ENCODE measurements at regions not wholly inside any gene's neighbourhood (a gene's known extent, or its start where the extent isn't known, plus 50 kb on each side); places are given as distances from the start of the nearest gene placed in this dataset.

DNA sequence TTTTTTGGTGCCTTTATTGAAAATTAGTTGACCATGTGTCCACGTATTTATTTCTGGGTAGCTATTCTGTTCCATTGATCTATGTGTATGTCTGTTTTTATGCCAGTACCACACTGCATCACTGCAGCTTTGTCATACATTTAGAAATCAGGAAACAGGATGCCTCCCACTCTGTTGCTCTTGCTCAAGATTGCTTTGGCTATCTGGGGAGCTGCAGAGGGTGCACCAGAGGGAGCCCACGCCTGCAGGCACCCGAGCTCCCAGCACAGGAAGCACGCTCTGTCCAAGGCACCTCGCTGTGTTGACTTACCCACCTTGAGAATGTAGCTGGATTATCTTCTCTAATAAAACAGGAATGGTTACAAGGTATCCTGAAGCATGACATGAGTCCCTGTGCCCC lies 301.7 kb downstream of the TCERG1L start:
- H3K9me3 Mint-ChIP-seq, result no peaks in the 10 kb centered on the region
- peaks cover 0 to 4% (median 0%) of the 10 kb centered on the region in 3 donors for H3K27me3 Mint-ChIP-seq (ENCODE audit: low read depth in 3 of 3)
- no peak overlapping the region for H3K4me3 Mint-ChIP-seq
- no peaks in the 10 kb centered on the region for H3K36me3 Mint-ChIP-seq
- no peaks in the 10 kb centered on the region for H3K4me1 Mint-ChIP-seq
- no peak for DNase-seq
- no peak overlapping the region for H3K27ac Mint-ChIP-seq

GRCh38 chr10:131010965-131011575 lies 300.5 kb downstream of the TCERG1L start:
- H3K27ac Mint-ChIP-seq, result no peak overlapping the region
- H3K36me3 Mint-ChIP-seq, result no peaks in the 10 kb centered on the region
- H3K4me1 Mint-ChIP-seq, result no peaks in the 10 kb centered on the region
- H3K4me3 Mint-ChIP-seq, result no peak overlapping the region
- DNase-seq, result no peak
- H3K27me3 Mint-ChIP-seq (ENCODE audit: low read depth in 3 of 3), result peaks cover 0 to 4% (median 0%) of the 10 kb centered on the region in 3 donors
- H3K9me3 Mint-ChIP-seq, result no peaks in the 10 kb centered on the region

DNA sequence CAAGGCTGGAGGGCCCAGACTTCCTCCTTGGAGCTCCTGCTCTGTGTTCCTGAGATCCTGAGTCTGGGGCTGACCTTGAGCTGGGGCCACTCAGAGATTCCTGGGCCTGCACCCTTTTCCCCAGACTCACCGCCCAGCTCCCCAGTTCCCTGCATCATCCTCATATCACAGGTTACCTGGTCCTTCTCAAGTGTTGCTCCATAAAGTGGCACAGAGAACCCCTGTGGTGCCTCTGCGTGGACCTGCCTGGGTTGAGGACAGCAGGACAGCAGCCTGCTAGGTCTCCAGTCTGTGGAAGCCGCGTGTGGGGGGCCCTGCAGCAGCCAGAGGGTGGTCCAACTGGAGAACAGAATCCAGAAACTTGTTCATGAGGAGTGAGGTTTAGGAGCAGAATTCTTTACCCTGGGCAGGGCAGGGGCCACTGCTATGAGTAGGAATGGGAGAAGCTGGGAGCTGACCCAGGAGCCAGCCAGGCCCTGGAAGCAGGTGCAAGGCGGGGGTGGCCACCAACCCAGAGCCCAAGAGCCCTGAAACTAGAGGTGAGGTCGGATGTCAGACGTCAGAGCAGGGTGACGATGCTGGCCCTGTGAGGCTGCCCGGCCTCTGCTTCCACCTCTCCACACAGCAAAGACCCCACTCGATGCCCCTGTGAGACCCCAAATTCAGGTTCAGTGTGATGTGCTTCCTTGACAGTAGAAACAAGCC lies 299.4 kb downstream of the TCERG1L start:
- H3K27me3 Mint-ChIP-seq (ENCODE audit: low read depth in 3 of 3), result peaks cover 0 to 4% (median 0%) of the 10 kb centered on the region in 3 donors
- no peak overlapping the region for H3K27ac Mint-ChIP-seq
- H3K9me3 Mint-ChIP-seq, result no peaks in the 10 kb centered on the region
- no peaks in the 10 kb centered on the region for H3K36me3 Mint-ChIP-seq
- no peak overlapping the region for H3K4me3 Mint-ChIP-seq
- DNase-seq, result no peak
- H3K4me1 Mint-ChIP-seq, result no peaks in the 10 kb centered on the region

DNA sequence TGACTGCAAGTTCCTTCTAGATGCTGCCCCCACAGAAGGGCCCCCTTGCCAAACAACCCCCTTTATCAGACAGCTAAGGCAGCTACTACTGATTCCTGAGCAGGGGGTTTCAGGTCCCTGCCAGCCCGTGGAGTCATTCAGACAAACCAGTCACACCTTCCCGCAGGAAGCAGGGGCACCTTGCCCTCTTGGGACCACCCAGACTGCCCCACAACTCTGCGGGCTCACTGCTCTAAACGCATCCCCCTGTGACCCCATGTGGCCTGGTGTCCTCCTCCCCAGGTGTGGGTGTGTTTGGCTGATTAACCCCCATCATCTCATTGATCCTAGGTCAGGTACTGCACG lies 298.9 kb downstream of the TCERG1L start:
- H3K4me3 Mint-ChIP-seq, result no peak overlapping the region
- H3K27ac Mint-ChIP-seq, result no peak overlapping the region
- no peaks in the 10 kb centered on the region for H3K9me3 Mint-ChIP-seq

DNA sequence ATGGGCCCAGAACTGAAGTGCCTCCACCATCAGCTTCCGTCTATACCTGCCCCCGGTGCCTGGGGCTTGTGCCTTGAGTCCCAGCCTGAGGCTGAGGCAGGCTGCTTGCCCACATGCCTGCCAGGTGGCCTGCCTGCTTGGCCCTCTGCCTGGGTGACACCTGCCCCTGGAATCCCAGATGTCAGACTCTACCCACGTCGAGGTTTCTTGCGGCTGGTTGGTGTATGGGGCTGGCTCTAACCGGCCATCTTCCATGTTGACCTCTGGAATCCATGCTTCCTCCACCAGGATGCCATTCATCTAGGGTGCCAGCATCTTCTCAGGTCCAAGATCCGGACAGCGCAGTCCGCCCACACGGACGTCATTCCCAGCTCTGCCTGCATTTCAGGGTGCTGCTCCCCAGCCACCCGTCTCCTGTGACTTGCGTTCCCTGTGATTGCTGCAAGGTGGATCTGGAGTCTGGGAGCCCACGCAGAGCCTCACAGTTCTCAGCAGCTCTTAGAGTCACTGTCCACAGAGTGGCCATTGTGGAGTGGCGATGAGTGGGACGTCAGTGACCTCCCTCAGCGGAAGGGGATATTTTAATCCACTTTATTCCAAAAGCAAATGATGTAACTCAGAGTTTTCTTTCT lies 298.1 kb downstream of the TCERG1L start:
- Mint-ChIP-seq H3K4me1 (no peaks in the 10 kb centered on the region), H3K4me3 (no peak overlapping the region), H3K27ac (no peak overlapping the region), H3K9me3 (no peaks in the 10 kb centered on the region), H3K27me3 (ENCODE audit: low read depth in 3 of 3) (peaks cover 0 to 4% (median 0%) of the 10 kb centered on the region in 3 donors), H3K36me3 (no peaks in the 10 kb centered on the region)
- DNase-seq, result no peak

More for the DNA sequence above, 298.9 kb downstream of the TCERG1L start:
- DNase-seq, result no peak
- Mint-ChIP-seq H3K27me3 (ENCODE audit: low read depth in 3 of 3) (peaks cover 0 to 4% (median 0%) of the 10 kb centered on the region in 3 donors), H3K36me3 (no peaks in the 10 kb centered on the region), H3K4me1 (no peaks in the 10 kb centered on the region)

GRCh38 chr10:131014271-131014670 lies 297.2 kb downstream of the TCERG1L start:
- Mint-ChIP-seq H3K36me3 (no peaks in the 10 kb centered on the region), H3K4me1 (no peaks in the 10 kb centered on the region), H3K4me3 (no peak overlapping the region), H3K27ac (no peak overlapping the region), H3K9me3 (no peaks in the 10 kb centered on the region), H3K27me3 (ENCODE audit: low read depth in 3 of 3) (peaks cover 0 to 4% (median 0%) of the 10 kb centered on the region in 3 donors)
- DNase-seq, result no peak

DNA sequence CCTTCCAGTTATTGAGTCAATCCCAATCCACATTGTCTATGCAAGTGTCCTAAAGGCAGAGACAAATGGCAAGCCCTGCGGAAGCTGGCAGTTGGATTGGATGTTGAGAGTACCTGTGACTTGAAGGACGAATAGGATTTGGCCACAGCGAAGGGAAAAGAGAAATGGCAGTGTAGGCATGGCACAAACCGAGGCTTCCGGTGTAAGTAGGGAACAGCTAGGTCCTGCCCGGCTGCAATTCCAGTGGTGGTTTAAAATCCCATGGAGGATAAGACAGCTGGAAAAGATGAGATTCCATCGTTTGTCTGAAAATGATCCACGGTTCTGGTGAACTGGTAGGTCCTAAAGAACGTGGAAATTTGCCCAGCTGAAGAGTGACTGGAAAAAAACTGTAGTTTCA lies 296.2 kb downstream of the TCERG1L start:
- H3K36me3 Mint-ChIP-seq, result no peaks in the 10 kb centered on the region
- no peaks in the 10 kb centered on the region for H3K9me3 Mint-ChIP-seq
- H3K27me3 Mint-ChIP-seq (ENCODE audit: low read depth in 3 of 3), result peaks cover 0 to 4% (median 0%) of the 10 kb centered on the region in 3 donors
- no peak overlapping the region for H3K4me3 Mint-ChIP-seq
- H3K27ac Mint-ChIP-seq, result no peak overlapping the region
- no peaks in the 10 kb centered on the region for H3K4me1 Mint-ChIP-seq
- DNase-seq, result no peak

GRCh38 chr10:131016556-131016955 lies 295.0 kb downstream of the TCERG1L start:
- no peaks in the 10 kb centered on the region for H3K9me3 Mint-ChIP-seq
- no peaks in the 10 kb centered on the region for H3K4me1 Mint-ChIP-seq
- no peaks in the 10 kb centered on the region for H3K36me3 Mint-ChIP-seq
- DNase-seq, result no peak
- H3K4me3 Mint-ChIP-seq, result no peak overlapping the region
- H3K27ac Mint-ChIP-seq, result no peak overlapping the region
- H3K27me3 Mint-ChIP-seq (ENCODE audit: low read depth in 3 of 3), result peaks cover 0 to 4% (median 3%) of the 10 kb centered on the region in 3 donors

DNA sequence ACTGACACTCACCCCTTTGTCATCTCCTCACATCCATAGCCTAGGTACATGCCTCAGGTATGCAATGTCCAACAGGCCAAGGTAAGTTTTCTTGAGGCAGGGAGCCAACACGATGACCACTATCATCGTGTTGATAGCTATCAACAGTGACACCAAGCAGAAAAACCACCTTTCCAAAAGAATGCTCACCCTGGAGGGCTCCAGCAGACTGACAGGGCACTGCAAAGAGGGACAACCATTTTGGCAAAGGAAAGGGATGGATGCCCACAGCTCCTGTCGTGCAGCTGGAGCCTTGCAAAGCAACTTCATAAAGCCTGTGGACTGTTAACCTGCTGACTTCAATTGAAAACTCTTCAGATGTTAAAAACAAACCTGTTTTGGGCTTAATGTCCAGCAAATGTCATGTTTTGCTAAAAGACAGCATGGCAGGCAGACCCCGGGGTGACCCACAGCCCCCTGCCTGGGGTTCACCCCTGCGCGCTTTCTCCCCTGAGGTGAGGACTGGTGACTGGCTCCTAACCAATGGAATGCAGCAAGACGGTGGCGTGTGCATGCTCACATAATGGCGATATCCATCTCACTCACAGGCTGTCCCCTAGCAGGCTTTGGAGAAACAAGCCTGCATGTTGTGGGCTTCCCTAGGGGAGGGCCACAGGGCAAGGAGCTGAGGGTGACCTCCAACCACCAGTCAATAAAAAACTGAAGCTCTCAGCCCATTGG lies 293.8 kb downstream of the TCERG1L start:
- no peak for DNase-seq
- H3K27ac Mint-ChIP-seq, result no peak overlapping the region
- H3K36me3 Mint-ChIP-seq, result no peaks in the 10 kb centered on the region
- H3K9me3 Mint-ChIP-seq, result no peaks in the 10 kb centered on the region
- H3K4me3 Mint-ChIP-seq, result no peak overlapping the region
- H3K27me3 Mint-ChIP-seq (ENCODE audit: low read depth in 3 of 3), result peaks cover 0 to 4% (median 3%) of the 10 kb centered on the region in 3 donors
- H3K4me1 Mint-ChIP-seq, result no peaks in the 10 kb centered on the region

- Mint-ChIP-seq H3K27me3 (ENCODE audit: low read depth in 3 of 3) (peaks cover 0 to 3% (median 0%) of the 10 kb centered on the region in 3 donors), H3K4me3 (no peak overlapping the region), H3K4me1 (no peaks in the 10 kb centered on the region), H3K9me3 (no peaks in the 10 kb centered on the region), H3K36me3 (no peaks in the 10 kb centered on the region), H3K27ac (no peak overlapping the region)
- no peak for DNase-seq
Observed at GRCh38 chr10:131018886-131019500, 292.5 kb downstream of the TCERG1L start.

DNA sequence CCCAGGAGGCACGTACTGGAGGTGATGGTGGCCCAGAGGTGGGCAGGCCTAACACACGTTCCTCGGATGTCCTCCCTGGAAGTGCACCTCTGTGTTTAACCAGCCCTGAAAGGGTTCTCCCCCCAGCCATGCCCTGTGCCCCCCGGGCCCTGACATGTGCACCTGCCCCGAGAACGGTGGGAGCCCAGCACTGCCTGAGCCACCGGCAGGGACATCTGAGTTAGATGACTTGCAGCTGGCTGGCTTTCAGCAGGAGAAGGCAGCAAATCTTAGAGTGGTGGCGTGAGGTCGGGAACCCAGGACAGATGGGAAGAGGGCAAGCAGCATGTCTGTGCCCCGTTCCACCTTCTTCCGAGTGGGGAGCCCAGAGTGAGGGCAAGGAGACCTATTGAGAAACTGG lies 291.8 kb downstream of the TCERG1L start:
- peaks cover 0 to 3% (median 0%) of the 10 kb centered on the region in 3 donors for H3K27me3 Mint-ChIP-seq (ENCODE audit: low read depth in 3 of 3)
- no peak overlapping the region for H3K4me3 Mint-ChIP-seq
- H3K27ac Mint-ChIP-seq, result no peak overlapping the region

GRCh38 chr10:131020775-131021174 lies 290.7 kb downstream of the TCERG1L start:
- Mint-ChIP-seq H3K4me1 (no peaks in the 10 kb centered on the region), H3K27me3 (ENCODE audit: low read depth in 3 of 3) (peaks cover 0 to 3% (median 0%) of the 10 kb centered on the region in 3 donors), H3K4me3 (no peak overlapping the region), H3K36me3 (no peaks in the 10 kb centered on the region), H3K27ac (no peak overlapping the region), H3K9me3 (no peaks in the 10 kb centered on the region)
- no peak for DNase-seq

More for the DNA sequence above, 291.8 kb downstream of the TCERG1L start:
- Mint-ChIP-seq H3K4me1 (no peaks in the 10 kb centered on the region), H3K36me3 (no peaks in the 10 kb centered on the region), H3K9me3 (no peaks in the 10 kb centered on the region)
- DNase-seq, result no peak

GRCh38 chr10:131021246-131021895 lies 290.1 kb downstream of the TCERG1L start:
- no peak for DNase-seq
- peaks cover 0 to 3% (median 0%) of the 10 kb centered on the region in 3 donors for H3K27me3 Mint-ChIP-seq (ENCODE audit: low read depth in 3 of 3)
- H3K9me3 Mint-ChIP-seq, result no peaks in the 10 kb centered on the region
- H3K36me3 Mint-ChIP-seq, result no peaks in the 10 kb centered on the region
- H3K4me3 Mint-ChIP-seq, result no peak overlapping the region
- no peaks in the 10 kb centered on the region for H3K4me1 Mint-ChIP-seq
- H3K27ac Mint-ChIP-seq, result no peak overlapping the region
